ENCODE measurements at regions not wholly inside any gene's neighbourhood (a gene's known extent, or its start where the extent isn't known, plus 50 kb on each side); places are given as distances from the start of the nearest gene placed in this dataset.

GRCh38 chr2:134120733-134121630, 132.9 kb upstream of the MGAT5 start:
- no peaks in the 10 kb centered on the region for H3K27me3 Mint-ChIP-seq
- no peaks in the 10 kb centered on the region for H3K9me3 Mint-ChIP-seq
- H3K27ac Mint-ChIP-seq = peak overlapping the region; percentile 74
- peak; percentile 49 to 57 for DNase-seq (ENCODE audit: low spot score in 2 of 2)
- ATAC-seq (ENCODE audit: low read depth) = peak; percentile 56
- peak overlapping the region; percentile 88 for H3K4me3 Mint-ChIP-seq
- peaks cover 48% of the 10 kb centered on the region for H3K4me1 Mint-ChIP-seq
- peaks cover under 1% of the 10 kb centered on the region for H3K36me3 Mint-ChIP-seq

GRCh38 chr2:134122610-134123009, 131.3 kb upstream of the MGAT5 start:
- H3K27me3 Mint-ChIP-seq = no peaks in the 10 kb centered on the region
- H3K36me3 Mint-ChIP-seq = peaks cover 1% of the 10 kb centered on the region
- DNase-seq (ENCODE audit: low spot score in 2 of 2) = no peak
- ATAC-seq (ENCODE audit: low read depth) = no peak
- H3K4me3 Mint-ChIP-seq = peak overlapping the region; percentile 88
- H3K27ac Mint-ChIP-seq = no peak overlapping the region
- H3K4me1 Mint-ChIP-seq = peaks cover 62% of the 10 kb centered on the region
- no peaks in the 10 kb centered on the region for H3K9me3 Mint-ChIP-seq

GRCh38 chr2:134123332-134123731, 130.5 kb upstream of the MGAT5 start:
- no peak for DNase-seq (ENCODE audit: low spot score in 2 of 2)
- Mint-ChIP-seq H3K9me3 (no peaks in the 10 kb centered on the region), H3K4me3 (peak overlapping the region; percentile 88), H3K27me3 (no peaks in the 10 kb centered on the region), H3K27ac (no peak overlapping the region), H3K4me1 (peaks cover 70% of the 10 kb centered on the region), H3K36me3 (peaks cover 1% of the 10 kb centered on the region)
- no peak for ATAC-seq (ENCODE audit: low read depth)

GRCh38 chr2:134124047-134124753, 129.7 kb upstream of the MGAT5 start:
- Mint-ChIP-seq H3K27me3 (no peaks in the 10 kb centered on the region), H3K36me3 (peaks cover 1% of the 10 kb centered on the region), H3K9me3 (no peaks in the 10 kb centered on the region), H3K27ac (peak overlapping the region; percentile 73), H3K4me3 (no peak overlapping the region), H3K4me1 (peaks cover 68% of the 10 kb centered on the region)
- no peak for DNase-seq (ENCODE audit: low spot score in 2 of 2)
- ATAC-seq (ENCODE audit: low read depth) = no peak

GRCh38 chr2:134127496-134127895, 126.4 kb upstream of the MGAT5 start:
- peaks cover 10% of the 10 kb centered on the region for H3K36me3 Mint-ChIP-seq
- DNase-seq (ENCODE audit: low spot score in 2 of 2) = no peak
- peak overlapping the region; percentile 73 for H3K27ac Mint-ChIP-seq
- no peaks in the 10 kb centered on the region for H3K9me3 Mint-ChIP-seq
- ATAC-seq (ENCODE audit: low read depth) = peak; percentile 54
- H3K27me3 Mint-ChIP-seq = no peaks in the 10 kb centered on the region
- peaks cover 67% of the 10 kb centered on the region for H3K4me1 Mint-ChIP-seq
- H3K4me3 Mint-ChIP-seq = peak overlapping the region; percentile 39

GRCh38 chr2:134128746-134129145, 125.1 kb upstream of the MGAT5 start:
- H3K27me3 Mint-ChIP-seq = no peaks in the 10 kb centered on the region
- no peak for DNase-seq (ENCODE audit: low spot score in 2 of 2)
- ATAC-seq (ENCODE audit: low read depth) = no peak
- peaks cover 61% of the 10 kb centered on the region for H3K4me1 Mint-ChIP-seq
- H3K27ac Mint-ChIP-seq = peak overlapping the region; percentile 72
- peak overlapping the region; percentile 9 for H3K4me3 Mint-ChIP-seq
- H3K36me3 Mint-ChIP-seq = peaks cover 12% of the 10 kb centered on the region
- no peaks in the 10 kb centered on the region for H3K9me3 Mint-ChIP-seq

GRCh38 chr2:134129900-134130537, 123.9 kb upstream of the MGAT5 start:
- Mint-ChIP-seq H3K27ac (no peak overlapping the region), H3K36me3 (peaks cover 12% of the 10 kb centered on the region), H3K4me1 (peaks cover 54% of the 10 kb centered on the region), H3K4me3 (no peak overlapping the region), H3K27me3 (no peaks in the 10 kb centered on the region), H3K9me3 (no peaks in the 10 kb centered on the region)
- DNase-seq (ENCODE audit: low spot score in 2 of 2) (no peak), ATAC-seq (ENCODE audit: low read depth) (no peak)

GRCh38 chr2:134131681-134132489, 122.0 kb upstream of the MGAT5 start:
- H3K36me3 Mint-ChIP-seq = peaks cover 12% of the 10 kb centered on the region
- peaks cover 48% of the 10 kb centered on the region for H3K4me1 Mint-ChIP-seq
- H3K27ac Mint-ChIP-seq = no peak overlapping the region
- DNase-seq (ENCODE audit: low spot score in 2 of 2) (no peak), ATAC-seq (ENCODE audit: low read depth) (no peak)
- H3K4me3 Mint-ChIP-seq = no peak overlapping the region
- H3K27me3 Mint-ChIP-seq = no peaks in the 10 kb centered on the region
- no peaks in the 10 kb centered on the region for H3K9me3 Mint-ChIP-seq

GRCh38 chr2:134132490-134132857, 121.4 kb upstream of the MGAT5 start:
- H3K27ac Mint-ChIP-seq = no peak overlapping the region
- no peak for DNase-seq (ENCODE audit: low spot score in 2 of 2)
- H3K27me3 Mint-ChIP-seq = no peaks in the 10 kb centered on the region
- peaks cover 12% of the 10 kb centered on the region for H3K36me3 Mint-ChIP-seq
- no peaks in the 10 kb centered on the region for H3K9me3 Mint-ChIP-seq
- no peak overlapping the region for H3K4me3 Mint-ChIP-seq
- ATAC-seq (ENCODE audit: low read depth) = no peak
- H3K4me1 Mint-ChIP-seq = peaks cover 47% of the 10 kb centered on the region

- H3K4me1 Mint-ChIP-seq = peaks cover 44% of the 10 kb centered on the region
These were observed 120.1 kb upstream of the MGAT5 start for GRCh38 chr2:134133622-134134312.

GRCh38 chr2:134134313-134134706, 119.6 kb upstream of the MGAT5 start:
- Mint-ChIP-seq H3K27ac (peak overlapping the region; percentile 74), H3K36me3 (peaks cover 12% of the 10 kb centered on the region), H3K4me1 (peaks cover 43% of the 10 kb centered on the region), H3K9me3 (no peaks in the 10 kb centered on the region), H3K4me3 (no peak overlapping the region), H3K27me3 (no peaks in the 10 kb centered on the region)
- no peak for DNase-seq (ENCODE audit: low spot score in 2 of 2)
- ATAC-seq (ENCODE audit: low read depth) = no peak

More at GRCh38 chr2:134133622-134134312, 120.1 kb upstream of the MGAT5 start:
- Mint-ChIP-seq H3K27ac (peak overlapping the region; percentile 74), H3K4me3 (no peak overlapping the region), H3K9me3 (no peaks in the 10 kb centered on the region), H3K27me3 (no peaks in the 10 kb centered on the region), H3K36me3 (peaks cover 12% of the 10 kb centered on the region)
- ATAC-seq (ENCODE audit: low read depth) (no peak), DNase-seq (ENCODE audit: low spot score in 2 of 2) (no peak)

- DNase-seq (ENCODE audit: low spot score in 2 of 2) = no peak
- H3K4me1 Mint-ChIP-seq = peaks cover 44% of the 10 kb centered on the region
- no peak overlapping the region for H3K4me3 Mint-ChIP-seq
- peak overlapping the region; percentile 74 for H3K27ac Mint-ChIP-seq
- peaks cover 12% of the 10 kb centered on the region for H3K36me3 Mint-ChIP-seq
- no peaks in the 10 kb centered on the region for H3K27me3 Mint-ChIP-seq
- ATAC-seq (ENCODE audit: low read depth) = no peak
- no peaks in the 10 kb centered on the region for H3K9me3 Mint-ChIP-seq
These were observed 119.0 kb upstream of the MGAT5 start for GRCh38 chr2:134134827-134135226.

- H3K36me3 Mint-ChIP-seq = peaks cover 11% of the 10 kb centered on the region
- DNase-seq (ENCODE audit: low spot score in 2 of 2) (no peak), ATAC-seq (ENCODE audit: low read depth) (no peak)
- H3K4me3 Mint-ChIP-seq = no peak overlapping the region
- H3K4me1 Mint-ChIP-seq = peaks cover 51% of the 10 kb centered on the region
- no peaks in the 10 kb centered on the region for H3K27me3 Mint-ChIP-seq
- no peaks in the 10 kb centered on the region for H3K9me3 Mint-ChIP-seq
- no peak overlapping the region for H3K27ac Mint-ChIP-seq
These were observed 118.1 kb upstream of the MGAT5 start for GRCh38 chr2:134135793-134136192.
